ENCODE measurements at regions not wholly inside any gene's neighbourhood (a gene's known extent, or its start where the extent isn't known, plus 50 kb on each side); places are given as distances from the start of the nearest gene placed in this dataset.
"Not testable (repeated sequence)": the region's sequence is repeated elsewhere in the genome, so short reads cannot be mapped to it uniquely, and the experiment has no call there.

GRCh38 chr2:11877764-11878163 lies 131.3 kb downstream of the LPIN1 start:
- Mint-ChIP-seq H3K4me1 (ENCODE audit: low read depth) (no peaks in the 10 kb centered on the region), H3K9me3 (ENCODE audit: low read depth) (no peaks in the 10 kb centered on the region), H3K27me3 (peaks cover 1% of the 10 kb centered on the region)

GRCh38 chr2:11885253-11885652 lies 138.8 kb downstream of the LPIN1 start:
- not testable (repeated sequence) for H3K27ac Mint-ChIP-seq; H3K36me3 Mint-ChIP-seq; H3K4me1 Mint-ChIP-seq (ENCODE audit: low read depth); H3K27me3 Mint-ChIP-seq; H3K4me3 Mint-ChIP-seq
- peaks cover 15% of the 10 kb centered on the region for H3K9me3 Mint-ChIP-seq (ENCODE audit: low read depth)

More at GRCh38 chr2:11877764-11878163, 131.3 kb downstream of the LPIN1 start:
- Mint-ChIP-seq H3K27ac (no peak overlapping the region), H3K36me3 (peaks cover 2% of the 10 kb centered on the region), H3K4me3 (no peak overlapping the region)

- not testable (repeated sequence) for H3K4me1 Mint-ChIP-seq (ENCODE audit: low read depth); H3K4me3 Mint-ChIP-seq; H3K27ac Mint-ChIP-seq; H3K27me3 Mint-ChIP-seq
- H3K36me3 Mint-ChIP-seq = peaks cover 12% of the 10 kb centered on the region
- H3K9me3 Mint-ChIP-seq (ENCODE audit: low read depth) = peaks cover 23% of the 10 kb centered on the region
Observed at GRCh38 chr2:11886899-11887298, 140.5 kb downstream of the LPIN1 start.

GRCh38 chr2:11889101-11889850 lies 142.8 kb downstream of the LPIN1 start:
- H3K27ac Mint-ChIP-seq = no peak overlapping the region
- peaks cover 18% of the 10 kb centered on the region for H3K36me3 Mint-ChIP-seq
- H3K4me1 Mint-ChIP-seq (ENCODE audit: low read depth) = no peaks in the 10 kb centered on the region
- H3K9me3 Mint-ChIP-seq (ENCODE audit: low read depth) = peaks cover 23% of the 10 kb centered on the region
- no peak overlapping the region for H3K4me3 Mint-ChIP-seq
- H3K27me3 Mint-ChIP-seq = no peaks in the 10 kb centered on the region

GRCh38 chr2:11889854-11890253 lies 143.4 kb downstream of the LPIN1 start:
- Mint-ChIP-seq H3K27me3 (no peaks in the 10 kb centered on the region), H3K36me3 (peaks cover 21% of the 10 kb centered on the region), H3K9me3 (ENCODE audit: low read depth) (peaks cover 23% of the 10 kb centered on the region), H3K27ac (no peak overlapping the region), H3K4me3 (no peak overlapping the region), H3K4me1 (ENCODE audit: low read depth) (no peaks in the 10 kb centered on the region)

- Mint-ChIP-seq H3K27me3 (no peaks in the 10 kb centered on the region), H3K9me3 (ENCODE audit: low read depth) (peaks cover 23% of the 10 kb centered on the region), H3K27ac (no peak overlapping the region), H3K36me3 (peaks cover 22% of the 10 kb centered on the region), H3K4me3 (no peak overlapping the region), H3K4me1 (ENCODE audit: low read depth) (no peaks in the 10 kb centered on the region)
Observed at GRCh38 chr2:11891028-11891427, 144.6 kb downstream of the LPIN1 start.

GRCh38 chr2:11891671-11892440 lies 145.4 kb downstream of the LPIN1 start:
- Mint-ChIP-seq H3K4me3 (no peak overlapping the region), H3K9me3 (ENCODE audit: low read depth) (peaks cover 19% of the 10 kb centered on the region), H3K36me3 (peaks cover 22% of the 10 kb centered on the region), H3K27me3 (no peaks in the 10 kb centered on the region), H3K4me1 (ENCODE audit: low read depth) (no peaks in the 10 kb centered on the region), H3K27ac (no peak overlapping the region)

- no peaks in the 10 kb centered on the region for H3K4me1 Mint-ChIP-seq (ENCODE audit: low read depth)
- no peak overlapping the region for H3K4me3 Mint-ChIP-seq
- no peaks in the 10 kb centered on the region for H3K27me3 Mint-ChIP-seq
- H3K9me3 Mint-ChIP-seq (ENCODE audit: low read depth) = no peaks in the 10 kb centered on the region
- H3K27ac Mint-ChIP-seq = no peak overlapping the region
- H3K36me3 Mint-ChIP-seq = peaks cover 9% of the 10 kb centered on the region
Observed at GRCh38 chr2:11896386-11896785, 150.0 kb downstream of the LPIN1 start.

- Mint-ChIP-seq H3K4me3 (no peak overlapping the region), H3K36me3 (peaks cover 3% of the 10 kb centered on the region), H3K9me3 (ENCODE audit: low read depth) (no peaks in the 10 kb centered on the region), H3K27ac (no peak overlapping the region), H3K4me1 (ENCODE audit: low read depth) (no peaks in the 10 kb centered on the region), H3K27me3 (no peaks in the 10 kb centered on the region)
Observed at GRCh38 chr2:11898576-11898975, 152.1 kb downstream of the LPIN1 start.

GRCh38 chr2:11899264-11899818 lies 152.9 kb downstream of the LPIN1 start:
- Mint-ChIP-seq H3K27me3 (no peaks in the 10 kb centered on the region), H3K36me3 (peaks cover 3% of the 10 kb centered on the region), H3K4me3 (no peak overlapping the region), H3K4me1 (ENCODE audit: low read depth) (no peaks in the 10 kb centered on the region), H3K9me3 (ENCODE audit: low read depth) (no peaks in the 10 kb centered on the region), H3K27ac (no peak overlapping the region)

GRCh38 chr2:11900891-11901290 lies 154.5 kb downstream of the LPIN1 start:
- H3K4me1 Mint-ChIP-seq (ENCODE audit: low read depth); H3K9me3 Mint-ChIP-seq (ENCODE audit: low read depth); H3K4me3 Mint-ChIP-seq; H3K27ac Mint-ChIP-seq; H3K36me3 Mint-ChIP-seq; H3K27me3 Mint-ChIP-seq: not testable (repeated sequence)

- Mint-ChIP-seq H3K27me3 (no peaks in the 10 kb centered on the region), H3K4me3 (no peak overlapping the region), H3K27ac (no peak overlapping the region), H3K36me3 (no peaks in the 10 kb centered on the region), H3K9me3 (ENCODE audit: low read depth) (no peaks in the 10 kb centered on the region), H3K4me1 (ENCODE audit: low read depth) (no peaks in the 10 kb centered on the region)
Observed at GRCh38 chr2:11901351-11902069, 155.1 kb downstream of the LPIN1 start.

- Mint-ChIP-seq H3K4me1 (ENCODE audit: low read depth) (no peaks in the 10 kb centered on the region), H3K9me3 (ENCODE audit: low read depth) (no peaks in the 10 kb centered on the region), H3K27me3 (no peaks in the 10 kb centered on the region), H3K36me3 (no peaks in the 10 kb centered on the region), H3K27ac (no peak overlapping the region), H3K4me3 (no peak overlapping the region)
Observed at GRCh38 chr2:11903085-11903606, 156.7 kb downstream of the LPIN1 start.

GRCh38 chr2:11904029-11904428 lies 157.6 kb downstream of the LPIN1 start:
- no peak overlapping the region for H3K27ac Mint-ChIP-seq
- no peaks in the 10 kb centered on the region for H3K36me3 Mint-ChIP-seq
- no peak overlapping the region for H3K4me3 Mint-ChIP-seq
- H3K4me1 Mint-ChIP-seq (ENCODE audit: low read depth) = no peaks in the 10 kb centered on the region
- H3K9me3 Mint-ChIP-seq (ENCODE audit: low read depth) = no peaks in the 10 kb centered on the region
- H3K27me3 Mint-ChIP-seq = no peaks in the 10 kb centered on the region

GRCh38 chr2:11904941-11905340 lies 158.5 kb downstream of the LPIN1 start:
- H3K4me3 Mint-ChIP-seq = no peak overlapping the region
- no peaks in the 10 kb centered on the region for H3K4me1 Mint-ChIP-seq (ENCODE audit: low read depth)
- no peaks in the 10 kb centered on the region for H3K27me3 Mint-ChIP-seq
- no peaks in the 10 kb centered on the region for H3K9me3 Mint-ChIP-seq (ENCODE audit: low read depth)
- no peak overlapping the region for H3K27ac Mint-ChIP-seq
- no peaks in the 10 kb centered on the region for H3K36me3 Mint-ChIP-seq

Measured in activated naive CD8-positive, alpha-beta T cell (primary cell).